Ascending aorta (tissue), 2 donors: ENCODE measurements at regions not wholly inside any gene's neighbourhood (a gene's known extent, or its start where the extent isn't known, plus 50 kb on each side); places are given as distances from the start of the nearest gene placed in this dataset.

Source experiments
- DNase-seq, 2 donors: peaks; one replicate each; pipeline ENCODE4 v3.0.0-alpha.2; 2019; ENCODE audit warnings: low spot score in 2 of 2
- H3K27ac ChIP-seq, 2 donors: fragments of 200-600 bp; sonication (generic); one replicate each; pipeline ENCODE4 v1.5.1; 2016 to 2017; ENCODE audit warnings: mild to moderate bottlenecking in 1 of 2
- H3K27me3 ChIP-seq: fragments of 200-600 bp; sonication (generic); one replicate; pipeline ENCODE4 v1.5.1; 2017
- H3K36me3 ChIP-seq, 2 donors: fragments of 200-600 bp; sonication (generic); one replicate each; pipeline ENCODE4 v1.5.1; 2016
- H3K4me1 ChIP-seq, 2 donors: fragments of 200-600 bp; sonication (generic); one replicate each; pipeline ENCODE4 v1.5.1; 2016 to 2017; ENCODE audit warnings: mild to moderate bottlenecking in 1 of 2
- H3K4me3 ChIP-seq, 2 donors: fragments of 200-600 bp; sonication (generic); one replicate each; pipeline ENCODE4 v1.5.1; 2016 to 2017; ENCODE audit warnings: mild to moderate bottlenecking in 1 of 2
- H3K9me3 ChIP-seq, 2 donors: fragments of 200-600 bp; sonication (generic); one replicate each; pipeline ENCODE4 v1.5.1; 2016
- CTCF ChIP-seq, 3 experiments: fragments of 200-600 bp in 2 of 3; fragments of 450-650 bp in 1 of 3; sonication (generic) in 2 of 3; IDR thresholded peaks; one replicate each; pipeline ENCODE4 v1.5.1; 2016 to 2019; ENCODE audit warnings: antibody characterized with exemption in 3 of 3, mild to moderate bottlenecking in 1 of 3, moderate library complexity in 1 of 3
- intact Hi-C: fragments of 100-400 bp; cut with DNase I; formaldehyde crosslinking; loops from one replicate; pipeline ENCODE4 v1.15.1; 2023

DNA sequence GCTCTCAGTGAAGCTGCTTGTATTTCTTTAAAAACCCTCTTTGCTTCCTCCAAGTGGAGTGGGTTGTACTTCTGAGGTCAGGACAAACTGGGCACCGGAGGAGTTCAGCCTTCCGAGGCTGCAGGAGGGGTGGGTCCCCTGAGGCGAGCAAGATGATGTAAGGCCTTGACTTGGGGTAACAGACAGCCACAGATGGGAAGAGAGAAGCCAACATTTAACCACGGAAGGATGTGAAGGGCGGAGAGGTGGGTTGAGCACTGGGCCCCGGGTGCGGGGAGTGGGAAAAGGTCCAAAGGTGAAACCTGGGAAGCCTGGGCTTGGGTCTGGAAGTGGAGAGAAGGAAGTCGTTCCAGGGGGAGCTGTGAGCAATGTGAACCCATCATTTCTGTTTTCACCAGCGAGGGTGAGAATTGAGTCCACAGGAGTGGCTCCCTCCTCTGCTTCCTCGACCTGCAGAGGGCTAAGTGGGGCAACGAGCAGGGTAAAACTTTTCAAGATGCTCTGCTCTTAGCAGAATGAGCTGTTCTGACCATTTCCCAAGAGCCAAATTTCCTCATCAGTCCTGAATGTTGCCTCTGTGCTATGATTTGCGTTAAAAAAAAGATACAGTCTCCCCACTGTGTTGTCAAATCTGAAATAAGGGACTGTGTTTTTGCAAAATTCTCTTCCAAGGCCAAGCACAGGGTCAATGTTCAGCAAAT lies 137.7 kb upstream of the CRHR1 start:
- no peaks in the 10 kb centered on the region for H3K36me3 ChIP-seq
- no peak for DNase-seq
- no peak overlapping the region for H3K4me3 ChIP-seq
- no peaks in the 10 kb centered on the region for H3K4me1 ChIP-seq
- intact Hi-C loops: no loop called here
- H3K9me3 ChIP-seq: no peaks in the 10 kb centered on the region
- TF ChIP-seq CTCF (IDR thresholded peaks at IDR 0.05): no peak
- H3K27me3 ChIP-seq: no peaks in the 10 kb centered on the region
- H3K27ac ChIP-seq: no peak overlapping the region

DNA sequence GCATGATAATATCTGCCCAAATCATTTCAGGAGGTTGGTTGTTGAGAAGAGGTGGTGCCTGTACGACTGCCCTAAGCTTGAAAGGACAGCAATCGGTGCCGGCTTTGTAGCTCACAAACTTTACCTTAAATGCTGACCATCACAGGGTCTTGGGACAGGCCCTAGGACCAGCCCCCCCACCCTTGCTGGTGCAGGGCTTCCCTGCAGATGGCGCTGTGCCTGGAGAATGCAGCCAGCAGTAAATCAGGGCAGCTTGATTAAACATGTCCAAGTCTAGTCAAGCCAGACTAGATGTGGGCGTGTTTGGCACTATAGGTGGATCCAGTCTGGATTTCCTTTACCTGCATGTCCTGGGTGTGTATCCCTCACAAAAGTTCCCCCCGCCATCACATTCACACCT lies 135.5 kb upstream of the CRHR1 start:
- DNase-seq: no peak
- Histone ChIP-seq H3K27me3 (no peaks in the 10 kb centered on the region), H3K27ac (no peak overlapping the region), H3K9me3 (no peaks in the 10 kb centered on the region), H3K4me1 (no peaks in the 10 kb centered on the region), H3K36me3 (no peaks in the 10 kb centered on the region), H3K4me3 (no peak overlapping the region)
- TF ChIP-seq CTCF (IDR thresholded peaks at IDR 0.05): no peak
- intact Hi-C loops: no loop called here

- Histone ChIP-seq H3K36me3 (no peaks in the 10 kb centered on the region), H3K27ac (no peak overlapping the region), H3K4me1 (no peaks in the 10 kb centered on the region), H3K9me3 (no peaks in the 10 kb centered on the region), H3K27me3 (no peaks in the 10 kb centered on the region), H3K4me3 (no peak overlapping the region)
- TF ChIP-seq CTCF (IDR thresholded peaks at IDR 0.05): no peak
- intact Hi-C loops: no loop called here
- no peak for DNase-seq
These were observed 134.3 kb upstream of the CRHR1 start for GRCh38 chr17:45649796-45650195.

GRCh38 chr17:45650561-45650960 lies 133.6 kb upstream of the CRHR1 start:
- Histone ChIP-seq H3K27ac (no peak overlapping the region), H3K9me3 (no peaks in the 10 kb centered on the region), H3K36me3 (no peaks in the 10 kb centered on the region), H3K27me3 (no peaks in the 10 kb centered on the region), H3K4me1 (no peaks in the 10 kb centered on the region), H3K4me3 (no peak overlapping the region)
- intact Hi-C loops: no loop called here
- TF ChIP-seq CTCF (IDR thresholded peaks at IDR 0.05): no peak
- DNase-seq: no peak

GRCh38 chr17:45651145-45651709 lies 132.9 kb upstream of the CRHR1 start:
- no peak for DNase-seq
- Histone ChIP-seq H3K27me3 (no peaks in the 10 kb centered on the region), H3K4me1 (no peaks in the 10 kb centered on the region), H3K4me3 (no peak overlapping the region), H3K36me3 (no peaks in the 10 kb centered on the region), H3K27ac (no peak overlapping the region), H3K9me3 (no peaks in the 10 kb centered on the region)
- intact Hi-C loops: no loop called here
- TF ChIP-seq CTCF (IDR thresholded peaks at IDR 0.05): no peak
